Frontal cortex (tissue), 3 donors: ENCODE measurements at regions not wholly inside any gene's neighbourhood (a gene's known extent, or its start where the extent isn't known, plus 50 kb on each side); places are given as distances from the start of the nearest gene placed in this dataset.
"Not testable (repeated sequence)": the region's sequence is repeated elsewhere in the genome, so short reads cannot be mapped to it uniquely, and the experiment has no call there.

ENCODE experiments used
- DNase-seq, 2 donors: peaks; one replicate each; pipeline ENCODE4 v3.0.0; 2012; ENCODE audit warnings: low spot score in 2 of 2
- FAIRE-seq: peaks from 2 replicates; lab custom pipeline; 2012; peaks lifted over from hg19 to GRCh38; lab: Jason Lieb, UNC
- donor health status: control.
- donor health status: control.
- donor health status: control.

DNA sequence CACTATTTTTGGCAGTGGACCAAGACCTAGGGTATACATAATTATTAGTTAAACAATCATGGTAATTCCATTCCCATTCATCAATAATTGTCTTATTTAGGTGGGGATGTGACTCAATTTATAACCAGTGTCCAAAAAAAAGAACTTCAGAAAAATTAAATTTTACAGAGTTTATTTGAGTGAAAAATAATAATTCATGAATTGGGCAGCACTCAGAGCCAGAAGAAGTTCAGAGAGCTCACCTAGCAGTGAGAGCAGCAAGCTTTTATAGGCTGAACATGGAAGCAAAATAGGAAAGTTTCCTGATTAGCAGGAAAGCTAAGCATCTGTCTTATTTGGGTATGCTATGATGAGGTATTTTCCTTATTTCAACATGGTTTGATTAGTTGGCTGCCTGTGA, 500.8 kb downstream of the PCDH7 start:
- no peak for FAIRE-seq
- no peak for DNase-seq

DNA sequence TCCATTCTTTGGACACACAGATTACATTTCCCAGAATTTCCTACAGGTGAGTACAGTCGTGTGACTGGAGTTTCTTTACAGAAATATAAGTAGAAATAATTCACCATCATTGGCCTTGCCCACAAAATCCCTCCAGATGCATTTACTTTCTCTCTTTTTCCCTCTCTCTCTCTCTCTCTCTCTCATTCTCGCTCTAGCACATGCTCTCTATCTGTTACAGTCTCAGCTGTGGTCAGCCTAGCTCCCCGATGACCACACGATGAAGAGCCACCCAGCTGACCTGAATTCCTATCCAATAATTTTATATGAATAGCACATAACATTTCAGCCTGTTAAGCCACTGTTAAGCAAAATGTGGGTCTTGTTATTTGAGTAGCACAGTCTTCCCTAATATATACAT, 507.9 kb downstream of the PCDH7 start:
- FAIRE-seq (no peak), DNase-seq (no peak)

DNA sequence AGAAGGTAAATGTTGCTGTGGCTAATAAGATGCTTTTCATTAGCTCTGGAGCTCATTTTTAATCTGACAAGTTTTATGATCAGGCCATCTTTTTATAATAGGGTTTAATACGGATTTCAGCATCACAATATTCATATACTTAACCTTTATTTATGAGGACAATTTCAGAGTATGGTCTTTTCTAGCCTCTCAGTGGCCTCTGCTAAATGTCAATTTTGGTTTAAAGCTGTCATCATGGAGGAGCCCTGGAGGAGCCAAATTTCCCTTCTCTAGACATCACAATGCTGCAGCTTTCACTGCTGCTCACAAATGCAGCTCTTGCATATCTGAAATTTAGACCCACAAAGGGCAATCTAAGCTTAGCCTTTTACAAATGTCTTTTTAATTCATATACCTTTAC, 510.4 kb downstream of the PCDH7 start:
- no peak for DNase-seq
- FAIRE-seq = no peak

DNA sequence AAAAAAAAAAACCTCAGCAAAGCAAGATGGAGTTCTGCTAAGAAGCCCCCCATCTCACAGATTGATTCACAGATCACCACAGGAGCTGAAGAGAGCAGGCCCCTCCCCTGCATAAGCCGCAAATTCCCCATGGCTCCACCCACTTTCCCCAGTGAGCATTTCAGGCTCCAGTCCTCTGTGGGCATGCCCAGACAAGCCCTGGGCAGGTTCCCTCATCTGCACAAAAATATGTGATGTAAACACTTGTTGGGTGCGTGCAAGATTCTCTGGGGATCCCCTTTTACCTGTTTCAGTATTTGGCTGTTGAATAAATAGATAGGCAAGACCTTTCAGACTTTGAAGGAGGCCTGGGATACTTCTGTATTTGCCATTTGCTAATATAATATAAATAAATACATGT, 514.3 kb downstream of the PCDH7 start:
- no peak for DNase-seq
- FAIRE-seq = no peak

DNA sequence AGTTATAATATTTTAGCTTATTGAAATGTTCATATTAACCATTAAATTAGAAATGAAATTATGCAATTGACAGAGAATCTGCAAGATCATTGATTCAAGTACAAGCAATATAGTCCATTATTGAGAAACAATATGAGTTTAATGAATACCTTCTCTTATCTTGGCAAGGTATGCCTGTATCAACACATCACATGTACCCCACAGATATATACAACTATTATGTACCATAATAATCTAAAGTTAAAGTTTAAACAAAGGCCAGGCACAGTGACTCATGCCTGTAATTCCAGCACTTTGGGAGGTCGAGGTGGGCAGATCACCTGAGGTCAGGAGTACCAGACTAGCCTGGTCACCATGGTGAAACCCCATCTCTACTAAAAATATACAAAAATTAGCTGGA, 514.7 kb downstream of the PCDH7 start:
- DNase-seq = no peak
- FAIRE-seq = no peak

DNA sequence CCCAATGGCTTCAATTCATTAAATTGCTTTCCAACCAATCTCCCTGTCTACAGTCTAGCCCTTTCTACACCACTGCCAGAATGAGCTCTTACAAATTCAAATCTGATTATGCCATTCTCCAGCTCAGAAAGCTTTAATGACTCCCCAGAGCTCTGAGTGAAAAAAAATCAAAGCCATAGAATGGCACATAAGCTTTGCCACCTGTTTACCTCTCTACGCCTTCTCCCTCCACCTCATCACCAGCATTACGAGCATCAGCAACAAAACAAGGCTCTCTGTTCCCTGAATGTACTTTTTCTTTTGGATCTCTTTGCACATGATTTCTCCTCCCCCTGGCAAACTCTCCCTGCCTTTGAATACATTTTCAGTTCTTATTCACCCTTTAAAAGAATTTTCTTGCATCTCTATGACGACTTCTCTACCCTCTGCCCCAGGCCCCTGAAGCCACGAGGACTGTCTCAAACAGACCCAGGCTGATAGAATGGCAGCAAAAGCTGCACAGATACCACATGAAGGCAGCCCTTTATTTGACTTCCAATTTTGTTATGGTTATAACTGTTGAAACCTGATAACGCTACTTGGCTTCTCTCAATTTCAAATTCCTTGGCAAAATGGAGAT, 516.0 kb downstream of the PCDH7 start:
- no peak for FAIRE-seq
- no peak for DNase-seq

DNA sequence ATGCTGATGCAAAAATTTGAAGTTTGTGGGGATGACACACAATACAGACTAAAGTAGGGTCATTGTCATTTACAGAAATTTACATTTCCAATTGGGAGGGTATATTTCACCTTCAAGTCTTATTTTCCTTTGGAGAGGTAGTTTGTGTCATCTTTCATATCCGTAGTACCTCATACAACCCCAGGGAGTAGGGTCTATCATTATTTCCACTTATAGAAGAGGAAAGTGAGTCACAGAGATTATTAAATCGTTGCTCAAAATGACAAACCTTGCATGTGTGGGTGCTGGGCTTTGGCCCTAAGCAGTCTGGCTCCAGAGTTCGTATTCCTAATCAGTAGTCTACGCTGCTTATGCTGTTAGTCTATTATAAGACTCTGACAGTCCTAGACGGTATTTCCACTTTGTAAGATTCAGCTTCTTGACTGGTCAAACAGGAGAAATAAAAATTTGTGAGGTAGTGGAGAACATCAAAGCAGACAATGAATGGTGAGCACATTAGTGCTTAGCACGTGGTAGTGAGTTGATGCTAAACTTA, 516.5 kb downstream of the PCDH7 start:
- DNase-seq (no peak), FAIRE-seq (no peak)

DNA sequence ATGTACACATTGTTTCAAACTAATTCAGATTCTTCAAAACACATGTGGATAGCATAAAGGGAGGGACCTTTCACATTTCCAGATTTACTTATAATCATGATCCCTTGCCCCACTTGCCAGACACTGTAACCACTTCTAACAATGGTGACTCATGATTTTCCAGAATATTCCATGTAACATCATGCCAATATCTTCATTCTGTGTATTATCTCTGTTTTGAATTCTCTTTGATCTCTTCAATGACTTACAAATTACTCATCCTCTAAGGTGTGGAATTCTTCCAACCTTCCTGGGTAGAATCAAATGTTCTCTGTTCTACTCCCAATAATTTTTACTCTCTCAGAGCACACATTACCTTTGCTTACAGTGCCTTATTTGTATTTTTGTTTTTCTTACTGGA, 517.1 kb downstream of the PCDH7 start:
- DNase-seq (no peak), FAIRE-seq (no peak)

DNA sequence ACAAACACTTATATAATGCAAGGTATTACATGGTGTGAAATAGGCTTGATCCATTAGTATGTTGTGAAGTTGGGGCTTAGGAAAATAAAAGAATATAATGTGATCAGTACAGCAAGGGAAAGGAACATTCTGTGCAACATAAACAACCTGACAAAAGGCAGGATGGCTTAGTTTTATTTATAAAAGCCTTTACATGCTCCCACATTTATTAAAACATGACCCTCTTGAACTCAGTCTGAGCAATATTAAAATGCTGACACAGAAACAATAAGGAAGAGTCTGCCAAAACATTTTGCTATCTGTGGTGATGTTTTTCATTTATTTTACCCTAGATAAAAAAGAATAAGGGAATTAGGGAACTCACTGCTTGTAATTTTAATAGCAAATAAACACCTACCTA, 519.7 kb downstream of the PCDH7 start:
- no peak for FAIRE-seq

DNA sequence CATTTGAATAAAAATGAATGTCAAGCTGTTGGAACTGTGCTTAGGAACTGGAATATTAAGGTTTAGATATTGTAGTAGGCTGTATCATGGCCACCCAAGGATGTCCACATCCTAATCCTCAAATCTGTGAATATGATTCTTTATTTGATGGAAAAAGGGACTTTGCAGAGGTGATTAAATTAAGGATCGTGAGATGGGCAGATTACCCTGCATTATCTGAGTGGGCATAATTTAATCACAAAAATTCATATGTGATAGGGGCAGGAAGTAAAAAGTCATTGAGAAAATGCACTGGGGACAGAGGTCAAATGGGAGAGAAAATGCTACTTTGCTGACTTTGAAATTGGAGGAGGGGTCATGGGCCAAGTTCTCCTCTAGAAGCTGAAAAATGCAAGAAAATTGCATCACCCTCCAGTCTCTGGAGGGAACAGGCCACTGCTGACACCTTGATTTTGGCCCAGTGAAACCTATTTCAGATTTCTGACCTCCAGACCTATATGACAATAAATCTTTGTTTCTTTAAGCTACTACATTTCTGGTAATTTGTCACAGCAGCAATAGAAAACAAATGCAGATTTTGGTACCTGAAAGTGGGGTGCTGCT, 521.4 kb downstream of the PCDH7 start:
- no peak for DNase-seq
- no peak for FAIRE-seq

More for the DNA sequence above, 519.7 kb downstream of the PCDH7 start:
- DNase-seq = no peak

DNA sequence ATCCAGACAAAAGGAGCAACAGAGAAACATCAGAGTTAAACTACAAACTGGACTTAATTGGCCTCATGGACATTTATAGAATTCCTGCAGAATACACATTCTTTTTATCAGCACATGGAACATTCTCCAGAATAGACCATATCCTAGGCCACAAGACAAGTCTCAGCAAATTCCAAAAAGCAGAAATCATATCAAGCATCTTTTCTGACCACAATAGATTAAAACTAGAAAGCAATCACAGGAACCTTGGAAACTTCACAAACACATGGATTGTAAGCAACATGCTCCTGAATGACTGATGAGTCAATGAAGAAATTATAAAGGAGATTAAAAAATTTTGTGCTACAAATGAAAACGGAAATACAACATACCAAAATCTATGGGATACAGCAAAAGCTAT, 526.7 kb downstream of the PCDH7 start:
- no peak for DNase-seq
- no peak for FAIRE-seq

DNA sequence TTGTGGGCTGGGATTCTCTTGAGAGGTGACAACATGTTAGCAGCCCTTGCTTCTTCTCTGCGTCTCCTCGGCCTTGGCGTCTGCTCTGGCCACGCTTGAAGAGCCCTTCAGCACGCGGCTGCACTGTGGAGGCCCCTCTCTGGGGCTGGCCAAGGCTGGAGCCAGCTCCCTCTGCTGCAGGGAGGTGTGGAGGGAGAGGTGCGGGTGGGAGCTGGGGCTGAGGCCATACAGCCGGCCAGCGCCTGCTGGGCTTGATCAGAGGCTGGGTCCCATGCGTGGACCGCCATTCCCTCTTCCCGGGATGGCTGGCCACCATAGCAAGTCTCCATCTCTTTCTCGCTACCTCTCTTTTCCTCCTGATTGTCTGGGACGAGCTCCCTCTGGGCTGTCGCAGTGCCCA, 539.0 kb downstream of the PCDH7 start:
- no peak for DNase-seq
- no peak for FAIRE-seq

DNA sequence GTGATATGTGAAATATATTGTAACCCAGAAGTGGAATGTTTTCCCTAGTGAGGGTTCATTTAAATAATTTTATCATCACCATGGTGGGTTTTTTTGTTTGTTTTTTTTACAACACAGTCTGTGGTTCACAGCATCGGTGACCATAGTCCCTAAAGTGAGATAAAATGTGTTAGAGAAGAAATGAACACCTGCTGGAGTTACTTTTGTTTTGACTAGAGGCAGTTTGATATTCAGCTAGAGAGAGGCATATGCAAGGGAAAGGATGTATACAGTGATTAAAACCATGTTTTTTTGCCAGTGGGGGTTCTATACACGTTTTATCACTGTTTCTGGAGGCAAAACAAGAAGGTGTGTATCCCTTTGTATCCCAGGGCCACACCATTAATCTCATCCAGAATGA, 541.5 kb downstream of the PCDH7 start:
- FAIRE-seq = no peak

DNA sequence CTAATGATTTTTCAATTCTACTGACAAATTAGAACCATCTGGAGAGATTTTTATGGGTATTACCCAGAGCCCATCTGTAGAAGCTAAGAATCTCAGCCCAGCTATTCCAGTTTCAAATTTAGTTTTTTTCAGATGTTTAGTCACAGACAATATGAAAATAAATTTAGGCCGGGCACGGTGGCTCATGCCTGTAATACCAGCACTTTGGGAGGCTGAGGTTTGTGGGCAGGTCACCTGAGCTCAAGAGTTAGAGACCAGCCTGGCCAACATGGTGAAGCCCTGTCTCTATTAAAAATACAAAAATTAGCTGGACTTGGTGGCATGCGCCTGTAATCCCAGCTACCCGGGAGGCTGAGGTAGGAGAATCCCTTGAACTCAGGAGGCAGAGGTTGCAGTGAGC, 545.9 kb downstream of the PCDH7 start:
- not testable (repeated sequence) for FAIRE-seq, DNase-seq

More for the DNA sequence above, 541.5 kb downstream of the PCDH7 start:
- DNase-seq = no peak

DNA sequence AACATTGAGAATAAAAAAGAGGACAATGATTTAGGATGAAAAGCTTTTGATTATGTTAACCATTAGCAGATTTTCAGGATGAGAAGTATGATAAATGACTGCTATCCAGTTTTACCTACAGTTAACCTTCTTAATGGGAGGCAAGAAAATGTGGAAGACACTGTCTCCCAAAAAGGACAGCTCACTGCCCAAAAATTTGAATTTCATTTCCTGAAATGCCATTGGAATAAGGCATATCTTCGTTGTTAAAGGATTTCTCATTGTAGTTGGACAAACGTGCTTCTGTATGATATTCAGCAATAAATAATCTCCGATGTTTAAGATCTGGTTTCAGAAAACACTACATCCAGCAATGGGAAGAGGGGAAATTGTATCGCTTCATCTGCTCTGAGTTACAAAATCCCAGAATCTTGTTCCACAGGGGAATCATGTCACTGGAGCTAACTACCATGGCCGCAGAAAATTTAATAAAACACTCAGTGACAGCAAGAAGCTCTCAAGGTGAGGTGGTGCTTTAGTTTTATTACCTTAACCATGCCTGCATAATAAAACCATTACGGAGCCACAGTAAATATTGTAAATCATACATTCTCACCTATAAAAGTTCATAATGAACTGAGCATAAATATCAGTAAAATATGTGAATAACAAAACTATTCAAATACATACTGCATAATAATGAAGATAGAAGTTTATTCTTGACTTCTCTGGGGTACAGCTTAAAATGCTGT, 552.3 kb downstream of the PCDH7 start:
- FAIRE-seq = no peak
- no peak for DNase-seq

DNA sequence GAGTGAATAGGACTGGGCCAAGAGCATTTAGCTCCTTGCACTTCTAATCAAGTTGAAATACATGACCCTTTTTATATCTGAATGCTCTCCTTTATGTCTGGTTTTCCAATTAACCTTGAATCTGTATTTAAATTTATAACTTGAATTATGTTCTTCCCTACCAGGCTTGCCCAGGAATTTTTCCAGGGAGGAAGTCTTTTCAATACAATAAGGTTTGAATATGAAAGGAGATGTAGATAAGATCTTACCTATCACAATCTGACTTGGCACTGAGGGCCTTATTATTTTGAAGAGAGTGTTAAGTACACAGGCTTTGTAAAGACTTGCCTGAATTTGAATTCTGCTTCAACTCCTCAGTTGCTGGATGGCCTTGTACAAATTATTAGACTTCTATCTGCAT, 555.7 kb downstream of the PCDH7 start:
- FAIRE-seq = no peak
- no peak for DNase-seq

DNA sequence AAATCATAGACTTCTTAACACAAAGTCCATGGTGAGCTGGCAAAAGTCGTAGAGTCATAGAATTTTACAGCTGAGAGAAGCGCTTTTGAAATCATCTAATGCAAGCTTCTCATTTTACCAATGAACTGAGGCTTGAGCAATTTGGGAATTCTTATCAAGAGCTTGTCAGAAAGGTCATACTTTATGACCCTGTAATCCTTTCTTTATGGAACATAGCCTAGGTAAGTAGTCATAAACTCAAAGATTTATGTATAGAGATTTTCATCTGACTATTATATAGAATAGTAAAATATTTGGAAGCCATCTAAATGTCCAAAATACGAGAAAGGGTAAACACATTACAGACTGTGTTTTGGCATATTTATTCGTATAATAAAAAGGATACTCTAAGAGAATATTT, 563.5 kb downstream of the PCDH7 start:
- FAIRE-seq (no peak), DNase-seq (no peak)

DNA sequence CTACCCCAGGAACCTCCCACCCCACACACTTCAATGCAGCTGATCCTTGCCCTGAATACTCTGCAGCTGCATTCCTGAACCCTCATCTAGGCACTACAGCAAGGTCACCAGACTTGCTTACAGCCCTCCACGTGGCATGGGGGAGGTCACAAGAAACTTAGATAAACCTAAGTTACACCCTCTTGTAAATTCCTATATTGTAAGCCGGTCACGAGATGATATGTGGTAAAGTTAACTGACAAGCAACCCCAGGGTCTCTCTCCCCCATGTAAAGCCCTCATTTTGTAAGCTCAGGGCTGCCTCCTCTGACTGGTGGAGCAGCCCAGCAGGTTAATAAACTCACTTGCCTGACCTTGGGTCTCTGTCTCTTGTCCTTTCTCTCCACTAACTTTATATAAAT, 570.7 kb downstream of the PCDH7 start:
- FAIRE-seq (no peak), DNase-seq (no peak)

DNA sequence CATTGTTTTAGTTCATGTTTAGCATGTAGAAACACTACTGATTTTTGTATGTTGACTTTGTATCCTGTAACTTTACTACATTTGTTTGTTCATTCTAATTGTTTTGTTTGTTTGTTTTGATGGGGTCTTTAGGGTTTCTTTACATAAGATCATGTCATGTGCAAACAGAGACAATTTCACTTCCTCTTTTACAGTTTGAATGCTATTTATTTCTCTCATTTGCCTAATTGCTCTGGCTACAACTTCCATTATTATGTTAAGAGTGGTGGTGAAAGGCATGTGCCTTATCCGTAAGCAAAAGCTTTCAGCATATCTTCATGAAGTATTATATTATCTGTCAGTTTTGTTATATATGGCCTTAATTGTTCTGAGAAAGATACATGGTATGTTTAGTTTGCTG, 571.1 kb downstream of the PCDH7 start:
- FAIRE-seq (no peak), DNase-seq (no peak)

DNA sequence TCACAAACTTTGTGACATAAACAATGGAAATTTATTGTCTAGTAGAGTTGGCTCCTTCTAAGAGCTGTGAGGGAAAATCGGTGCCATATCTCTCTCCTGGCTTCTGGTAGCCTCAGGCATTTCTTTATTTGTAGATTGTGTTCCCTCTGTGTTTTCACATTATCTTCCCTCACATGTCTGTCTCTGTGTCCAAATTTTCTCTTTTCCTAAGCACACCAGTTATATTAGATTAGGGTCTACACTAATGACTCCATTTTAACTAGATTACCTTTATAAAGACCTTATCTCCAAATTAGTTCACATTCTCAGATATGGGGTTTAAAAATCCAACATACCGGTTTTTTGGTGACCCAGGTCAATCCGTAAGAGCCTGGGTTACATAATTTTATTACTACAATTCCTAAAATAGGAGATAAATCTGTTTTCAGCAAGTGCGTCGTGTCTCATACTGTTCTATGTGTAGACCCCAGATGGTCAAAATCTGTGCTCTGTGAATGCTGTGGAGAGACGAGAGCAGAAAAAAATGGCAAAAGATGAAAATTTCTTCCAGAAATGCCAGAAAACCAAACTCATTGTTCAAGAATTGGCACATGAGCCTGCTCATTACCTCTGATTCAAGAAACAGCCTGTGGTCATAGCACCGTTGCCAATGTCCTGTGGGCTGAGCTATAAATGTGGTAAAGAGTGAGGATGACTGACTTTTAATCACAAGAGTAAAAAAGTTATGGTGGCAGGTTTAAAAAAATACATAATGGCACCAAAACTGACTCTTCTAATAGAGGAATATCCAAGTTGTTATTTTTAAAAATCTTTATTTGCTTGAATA, 574.7 kb downstream of the PCDH7 start:
- FAIRE-seq = no peak

More for the DNA sequence above, 574.7 kb downstream of the PCDH7 start:
- no peak for DNase-seq
